GM23248 (cell line): ENCODE measurements at regions not wholly inside any gene's neighbourhood (a gene's known extent, or its start where the extent isn't known, plus 50 kb on each side); places are given as distances from the start of the nearest gene placed in this dataset.

ENCODE experiments used
- DNase-seq: peaks from one replicate; pipeline ENCODE4 v3.0.0-alpha.2; 2015
- H2AFZ ChIP-seq: fragments of 200-600 bp; sonication (generic); 2 replicates; pipeline ENCODE4 v1.6.1; 2016; ENCODE audit warnings: antibody characterized with exemption
- H3F3A ChIP-seq: fragments of 200-600 bp; sonication (generic); 2 replicates; pipeline ENCODE4 v1.6.1; 2016; ENCODE audit warnings: mild to moderate bottlenecking, antibody characterized with exemption, mixed run types; ENCODE audit not compliant: insufficient read depth
- H3K27ac ChIP-seq: fragments of 200-600 bp; sonication (generic); 2 replicates; pipeline ENCODE4 v1.5.1; 2016; ENCODE audit warnings: mild to moderate bottlenecking
- H3K27me3 ChIP-seq: fragments of 200-600 bp; sonication (generic); replicated peaks from 2 replicates; pipeline ENCODE4 v1.6.1; 2016; ENCODE audit warnings: mild to moderate bottlenecking; ENCODE audit not compliant: insufficient read depth
- H3K36me3 ChIP-seq: fragments of 200-600 bp; sonication (generic); 2 replicates; pipeline ENCODE4 v1.6.1; 2016; ENCODE audit warnings: low read depth, mild to moderate bottlenecking
- H3K4me1 ChIP-seq: fragments of 200-600 bp; sonication (generic); 2 replicates; pipeline ENCODE4 v1.6.1; 2016; ENCODE audit warnings: mild to moderate bottlenecking; ENCODE audit not compliant: insufficient read depth
- H3K4me2 ChIP-seq: fragments of 200-600 bp; sonication (generic); one replicate; pipeline ENCODE4 v1.6.1; 2016; ENCODE audit warnings: mild to moderate bottlenecking; ENCODE audit not compliant: unreplicated experiment
- H3K4me3 ChIP-seq: fragments of 200-600 bp; sonication (generic); 2 replicates; pipeline ENCODE4 v1.5.1; 2016; ENCODE audit warnings: mild to moderate bottlenecking
- H3K79me2 ChIP-seq: fragments of 200-600 bp; sonication (generic); 2 replicates; pipeline ENCODE4 v1.6.1; 2016; ENCODE audit warnings: mild to moderate bottlenecking; ENCODE audit not compliant: insufficient read depth
- H3K9ac ChIP-seq: fragments of 200-600 bp; sonication (generic); 2 replicates; pipeline ENCODE4 v1.6.1; 2016; ENCODE audit warnings: mild to moderate bottlenecking
- H3K9me2 ChIP-seq: fragments of 200-600 bp; sonication (generic); 2 replicates; pipeline ENCODE4 v1.6.1; 2016; ENCODE audit warnings: mixed run types, mild to moderate bottlenecking, moderate library complexity; ENCODE audit not compliant: insufficient read depth
- H3K9me3 ChIP-seq: fragments of 200-600 bp; sonication (generic); one replicate; pipeline ENCODE4 v1.6.1; 2017; ENCODE audit warnings: low read depth
- H4K20me1 ChIP-seq: fragments of 200-600 bp; sonication (generic); 2 replicates; pipeline ENCODE4 v1.6.0; 2016; ENCODE audit not compliant: insufficient read depth
- EZH2 ChIP-seq: fragments of 200-600 bp; sonication (generic); IDR thresholded peaks from 2 replicates; pipeline ENCODE4 v1.6.1; 2018; ENCODE audit warnings: antibody characterized with exemption, mild to moderate bottlenecking; ENCODE audit not compliant: insufficient read depth, poor library complexity, severe bottlenecking
- EZH2phosphoT487 ChIP-seq: fragments of 200-600 bp; sonication (generic); IDR thresholded peaks from 2 replicates; pipeline ENCODE4 v1.6.1; 2018; ENCODE audit warnings: antibody characterized with exemption, moderate library complexity, mild to moderate bottlenecking, low read depth; ENCODE audit not compliant: insufficient read depth
- WGBS, 2 experiments: methylation state at CpG; one replicate each; pipeline ENCODE4 v1.1.6; 2015 to 2017; ENCODE audit warnings: low lambda C conversion rate in 2 of 2, low coverage in 1 of 2; ENCODE audit errors: missing lambda C conversion rate in 2 of 2; 5-methylcytosine and 5-hydroxymethylcytosine counted together
- in situ Hi-C: fragments of 300-500 bp; cut with MboI; formaldehyde crosslinking; loops from 2 replicates; pipeline ENCODE4 v1.15.0; 2020

- Histone ChIP-seq H3K27me3 (no peaks in the 10 kb centered on the region), H3K27ac (no peak overlapping the region), H3K9ac (no peak overlapping the region), H3K4me1 (no peaks in the 10 kb centered on the region), H3K9me2 (no peaks in the 10 kb centered on the region), H3K9me3 (no peaks in the 10 kb centered on the region), H3K4me3 (no peak overlapping the region), H3K79me2 (no peaks in the 10 kb centered on the region), H3F3A (no peaks in the 10 kb centered on the region), H4K20me1 (no peaks in the 10 kb centered on the region), H3K4me2 (no peak overlapping the region), H3K36me3 (no peaks in the 10 kb centered on the region), H2AFZ (no peak overlapping the region)
- 2% methylated on average over 3 of the region's 3 CpGs for WGBS, 2 experiments
- no peak for DNase-seq
- in situ Hi-C loops: no loop called here
- no peak for TF ChIP-seq EZH2phosphoT487
- TF ChIP-seq EZH2: no peak
Observed at GRCh38 chr18:41311571-41312547, 643.2 kb upstream of the PIK3C3 start.

DNA sequence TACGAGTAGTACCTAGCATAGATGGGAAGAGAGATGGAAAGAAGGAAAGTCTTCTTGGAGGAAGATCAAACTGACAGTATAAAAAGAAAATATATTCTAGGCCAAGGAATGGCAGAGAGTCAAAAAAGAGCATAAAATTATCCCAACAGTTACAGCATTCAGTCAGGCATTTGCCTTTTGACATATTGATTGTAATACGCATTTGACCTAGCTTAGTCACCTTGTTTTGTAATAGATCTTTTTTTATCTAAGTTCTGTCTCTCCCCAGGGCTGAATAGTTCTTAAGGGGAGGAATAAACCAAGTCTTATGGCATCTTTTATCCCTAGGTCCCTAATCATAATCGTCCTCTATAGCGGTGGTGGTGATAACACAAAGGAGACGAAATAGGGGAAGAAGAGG, 657.3 kb upstream of the PIK3C3 start:
- 72 to 74% methylated on average over 5 of the region's 5 CpGs for WGBS, 2 experiments
- Histone ChIP-seq H3K9me2 (no peaks in the 10 kb centered on the region), H3K4me2 (no peak overlapping the region), H3K4me1 (no peaks in the 10 kb centered on the region), H4K20me1 (no peaks in the 10 kb centered on the region), H3K4me3 (no peak overlapping the region), H2AFZ (no peak overlapping the region), H3K9ac (no peak overlapping the region), H3K27me3 (no peaks in the 10 kb centered on the region; the same call in 1 of the 2 replicates), H3K27ac (no peak overlapping the region), H3F3A (no peaks in the 10 kb centered on the region), H3K79me2 (no peaks in the 10 kb centered on the region), H3K36me3 (no peaks in the 10 kb centered on the region), H3K9me3 (no peaks in the 10 kb centered on the region)
- TF ChIP-seq EZH2: no peak
- TF ChIP-seq EZH2phosphoT487: no peak
- in situ Hi-C loops: no loop called here
- DNase-seq: no peak

GRCh38 chr18:41269294-41269693, 685.7 kb upstream of the PIK3C3 start:
- H3K27ac ChIP-seq: no peak overlapping the region
- no peak overlapping the region for H3K4me3 ChIP-seq
- no peak overlapping the region for H3K4me2 ChIP-seq
- H3F3A ChIP-seq: no peaks in the 10 kb centered on the region
- H3K9me3 ChIP-seq: no peaks in the 10 kb centered on the region
- TF ChIP-seq EZH2phosphoT487 (no peak), EZH2 (no peak)
- H2AFZ ChIP-seq: no peak overlapping the region
- H3K36me3 ChIP-seq: no peaks in the 10 kb centered on the region
- H3K79me2 ChIP-seq: no peaks in the 10 kb centered on the region
- no peak overlapping the region for H3K9ac ChIP-seq
- no peak for DNase-seq
- in situ Hi-C loops: no loop called here
- 23 to 28% methylated on average over 6 of the region's 6 CpGs for WGBS, 2 experiments
- H3K27me3 ChIP-seq: no peaks in the 10 kb centered on the region
- H4K20me1 ChIP-seq: no peaks in the 10 kb centered on the region
- no peaks in the 10 kb centered on the region for H3K4me1 ChIP-seq
- H3K9me2 ChIP-seq: no peaks in the 10 kb centered on the region

GRCh38 chr18:41268271-41268670, 686.8 kb upstream of the PIK3C3 start:
- Histone ChIP-seq H3K4me3 (no peak overlapping the region), H2AFZ (no peak overlapping the region), H3K9me2 (no peaks in the 10 kb centered on the region), H3K4me1 (no peaks in the 10 kb centered on the region), H4K20me1 (no peaks in the 10 kb centered on the region), H3K9me3 (no peaks in the 10 kb centered on the region), H3K4me2 (no peak overlapping the region), H3F3A (no peaks in the 10 kb centered on the region), H3K27me3 (no peaks in the 10 kb centered on the region), H3K9ac (no peak overlapping the region), H3K79me2 (no peaks in the 10 kb centered on the region), H3K27ac (no peak overlapping the region), H3K36me3 (no peaks in the 10 kb centered on the region)
- no peak for DNase-seq
- in situ Hi-C loops: no loop called here
- TF ChIP-seq EZH2 (no peak), EZH2phosphoT487 (no peak)
- 9 to 15% methylated on average over 2 of the region's 2 CpGs for WGBS, 2 experiments
